HEK293T (cell line): ENCODE measurements at regions not wholly inside any gene's neighbourhood (a gene's known extent, or its start where the extent isn't known, plus 50 kb on each side); places are given as distances from the start of the nearest gene placed in this dataset.
"Not testable (repeated sequence)": the region's sequence is repeated elsewhere in the genome, so short reads cannot be mapped to it uniquely, and the experiment has no call there.

Source experiments
- CTCF ChIA-PET: fragments of 350-600 bp; formaldehyde crosslinking; extraction: SDS; loops from one replicate; lab custom pipeline; 2021; ENCODE audit warnings: antibody characterized with exemption, inconsistent platforms; lab: Yijun Ruan, JAX
- POLR2A ChIA-PET: fragments of 350-600 bp; formaldehyde crosslinking; extraction: SDS; loops from one replicate; lab custom pipeline; 2020; ENCODE audit warnings: antibody characterized with exemption, inconsistent platforms; lab: Yijun Ruan, JAX
- DNase-seq: peaks from one replicate; pipeline ENCODE4 v3.0.0; 2012; ENCODE audit warnings: mixed read lengths; ENCODE audit errors: extremely low spot score
- ARNT ChIP-seq: fragments of 450-650 bp; IDR thresholded peaks from 2 replicates; pipeline ENCODE4 v1.6.1; 2017; ENCODE audit warnings: mild to moderate bottlenecking
- BHLHE40 ChIP-seq: fragments of 450-650 bp; IDR thresholded peaks from 2 replicates; pipeline ENCODE4 v1.6.1; 2016; ENCODE audit warnings: mild to moderate bottlenecking, moderate library complexity, borderline replicate concordance
- CTBP1 ChIP-seq: fragments of 450-650 bp; IDR thresholded peaks from 2 replicates; pipeline ENCODE4 v1.6.1; 2016; ENCODE audit warnings: borderline replicate concordance
- ELF4 ChIP-seq: fragments of 450-650 bp; IDR thresholded peaks from 2 replicates; pipeline ENCODE4 v1.6.1; 2017; ENCODE audit warnings: antibody characterized with exemption
- FOXA1 ChIP-seq: fragments of 450-650 bp; IDR thresholded peaks from 2 replicates; pipeline ENCODE4 v1.6.1; 2016; ENCODE audit warnings: mild to moderate bottlenecking
- FOXK2 ChIP-seq: fragments of 450-650 bp; IDR thresholded peaks from 2 replicates; pipeline ENCODE4 v1.6.1; 2016; ENCODE audit warnings: mild to moderate bottlenecking
- FOXM1 ChIP-seq: fragments of 450-650 bp; IDR thresholded peaks from 2 replicates; pipeline ENCODE4 v1.6.1; 2017; ENCODE audit warnings: mild to moderate bottlenecking, borderline replicate concordance
- HDGF ChIP-seq: fragments of 450-650 bp; IDR thresholded peaks from 2 replicates; pipeline ENCODE4 v1.6.1; 2017; ENCODE audit warnings: antibody characterized with exemption, borderline replicate concordance
- L3MBTL2 ChIP-seq: fragments of 450-650 bp; conservative IDR thresholded peaks from 2 replicates; pipeline ENCODE4 v1.6.1; 2016; ENCODE audit warnings: mild to moderate bottlenecking
- LEF1 ChIP-seq: fragments of 450-650 bp; IDR thresholded peaks from 2 replicates; pipeline ENCODE4 v1.6.1; 2017; ENCODE audit warnings: mild to moderate bottlenecking, borderline replicate concordance
- NFRKB ChIP-seq: fragments of 450-650 bp; IDR thresholded peaks from 2 replicates; pipeline ENCODE4 v1.6.1; 2016; ENCODE audit warnings: mild to moderate bottlenecking, moderate library complexity
- SP1 ChIP-seq: fragments of 450-650 bp; IDR thresholded peaks from 2 replicates; pipeline ENCODE4 v1.6.1; 2017
- SUZ12 ChIP-seq: fragments of 450-650 bp; IDR thresholded peaks from 2 replicates; pipeline ENCODE4 v1.6.1; 2016; ENCODE audit warnings: mild to moderate bottlenecking
- TARDBP ChIP-seq: fragments of 450-650 bp; IDR thresholded peaks from 2 replicates; pipeline ENCODE4 v1.6.1; 2016
- ZNF384 ChIP-seq: fragments of 450-650 bp; IDR thresholded peaks from 2 replicates; pipeline ENCODE4 v1.6.1; 2016
- TF ChIP-seq, protein P1 (sequence below): fragments of 450-650 bp; IDR thresholded peaks from 2 replicates; pipeline ENCODE4 v1.6.1; 2016

DNA sequence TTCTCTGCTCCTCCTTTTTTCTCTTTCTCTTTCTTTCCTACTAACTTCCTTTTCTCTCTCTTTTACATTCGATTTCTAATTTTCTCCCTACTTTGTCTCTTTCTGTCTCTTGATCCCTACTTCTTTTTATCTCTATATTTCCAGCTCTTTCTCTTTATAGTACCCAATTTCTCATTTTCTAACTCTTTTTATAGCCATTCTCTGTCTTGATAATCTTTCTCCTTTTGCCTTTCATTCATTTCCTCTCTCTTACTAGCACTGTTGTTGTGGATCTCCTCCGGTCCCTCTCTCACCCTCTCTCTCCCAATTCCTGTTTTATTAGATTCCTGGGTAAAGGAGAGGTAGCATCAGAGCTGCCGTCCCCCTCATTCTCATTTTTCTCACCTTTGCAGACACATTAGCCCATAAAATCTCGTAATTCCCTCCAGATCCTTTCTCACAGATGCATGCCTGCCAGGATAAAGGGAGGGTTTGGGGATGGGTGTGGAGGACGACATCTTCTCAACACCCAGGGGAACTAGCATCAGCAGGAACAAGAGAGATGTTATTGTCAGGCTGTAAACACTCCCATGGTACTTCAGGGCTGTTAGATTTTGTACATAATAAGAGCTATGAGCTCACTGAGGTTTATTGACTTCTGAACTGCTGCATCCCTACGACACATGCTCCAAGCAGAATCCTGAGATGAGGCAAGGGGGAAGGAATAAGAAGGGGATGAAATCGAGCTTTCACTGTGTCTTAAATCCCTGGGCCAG is 159.0 kb upstream of the GALNT2 start:
- DNase-seq = no peak
- ChIA-PET POLR2A (interaction anchor here (0.6 kb wide), 1 partner anchor 13 kb away, joined by 3 read pairs; no protein-coding TSS in a partner anchor), CTCF (no interaction called here)
- TF ChIP-seq, protein P1, sequence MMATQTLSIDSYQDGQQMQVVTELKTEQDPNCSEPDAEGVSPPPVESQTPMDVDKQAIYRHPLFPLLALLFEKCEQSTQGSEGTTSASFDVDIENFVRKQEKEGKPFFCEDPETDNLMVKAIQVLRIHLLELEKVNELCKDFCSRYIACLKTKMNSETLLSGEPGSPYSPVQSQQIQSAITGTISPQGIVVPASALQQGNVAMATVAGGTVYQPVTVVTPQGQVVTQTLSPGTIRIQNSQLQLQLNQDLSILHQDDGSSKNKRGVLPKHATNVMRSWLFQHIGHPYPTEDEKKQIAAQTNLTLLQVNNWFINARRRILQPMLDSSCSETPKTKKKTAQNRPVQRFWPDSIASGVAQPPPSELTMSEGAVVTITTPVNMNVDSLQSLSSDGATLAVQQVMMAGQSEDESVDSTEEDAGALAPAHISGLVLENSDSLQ = no peak
- TF ChIP-seq CTBP1 = no peak
- no peak for TF ChIP-seq LEF1
- no peak for TF ChIP-seq ELF4
- TF ChIP-seq SUZ12 = no peak
- TF ChIP-seq NFRKB = no peak
- no peak for TF ChIP-seq SP1
- no peak for TF ChIP-seq FOXA1
- no peak for TF ChIP-seq TARDBP
- TF ChIP-seq HDGF = no peak
- no peak for TF ChIP-seq ARNT
- TF ChIP-seq BHLHE40 = no peak
- TF ChIP-seq FOXM1 = no peak

DNA sequence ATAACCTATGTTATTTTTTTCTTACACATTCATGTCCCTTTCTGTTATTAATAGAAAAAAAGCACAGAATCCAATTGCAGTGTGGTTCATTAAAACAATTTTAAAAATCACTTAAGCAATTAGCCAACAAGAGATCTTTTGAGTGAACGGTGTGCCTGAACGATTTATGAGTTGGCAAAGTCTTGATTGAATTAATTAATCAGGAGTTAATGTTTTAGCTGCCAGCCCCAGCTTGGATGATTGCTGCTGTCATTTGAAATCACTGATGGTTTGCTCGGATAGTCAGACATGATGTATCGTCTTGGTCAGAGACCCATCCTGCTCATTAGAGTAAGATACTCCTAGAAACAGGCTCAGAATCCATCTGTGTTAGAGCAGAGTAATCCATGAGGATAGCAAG is 158.3 kb upstream of the GALNT2 start:
- TF ChIP-seq L3MBTL2 (no peak), FOXK2 (no peak), CTBP1 (no peak), SP1 (no peak), TARDBP (no peak), NFRKB (no peak), ELF4 (no peak), FOXM1 (no peak), FOXA1 (no peak), LEF1 (no peak), SUZ12 (no peak), BHLHE40 (no peak)
- TF ChIP-seq, protein P1 = no peak
- CTCF ChIA-PET = no interaction called here
- POLR2A ChIA-PET = interaction anchor here (0.6 kb wide), 1 partner anchor 12 kb away, joined by 3 read pairs; no protein-coding TSS in a partner anchor

DNA sequence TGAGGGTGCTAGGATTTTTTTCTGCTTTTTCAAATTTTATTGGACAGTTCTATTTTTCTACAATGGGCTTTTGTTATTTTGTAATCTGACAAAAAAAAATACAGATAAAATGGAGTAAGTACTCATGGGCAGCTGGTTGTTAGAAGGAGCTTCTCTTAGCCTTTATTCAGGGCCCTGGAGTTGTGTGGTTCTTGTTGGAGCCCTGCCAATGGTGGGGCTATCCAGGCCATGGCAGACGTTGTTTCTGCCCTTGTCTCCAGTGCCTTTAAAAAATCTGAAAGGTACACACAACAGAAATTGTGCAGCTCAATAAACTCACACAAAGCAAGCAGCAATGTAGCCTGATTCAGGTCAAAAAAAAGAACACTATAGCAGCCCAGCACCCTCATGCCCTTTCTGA is 153.5 kb upstream of the GALNT2 start:
- ChIA-PET CTCF (no interaction called here), POLR2A (no interaction called here)
- DNase-seq = no peak
- no peak for TF ChIP-seq FOXA1
- no peak for TF ChIP-seq FOXM1
- no peak for TF ChIP-seq NFRKB
- TF ChIP-seq HDGF = no peak
- no peak for TF ChIP-seq ARNT
- no peak for TF ChIP-seq SP1
- no peak for TF ChIP-seq CTBP1
- TF ChIP-seq BHLHE40 = no peak
- TF ChIP-seq TARDBP = no peak
- no peak for TF ChIP-seq FOXK2
- TF ChIP-seq, protein P1 = no peak
- TF ChIP-seq SUZ12 = no peak
- no peak for TF ChIP-seq ZNF384
- TF ChIP-seq L3MBTL2 = no peak
- TF ChIP-seq ELF4 = no peak
- TF ChIP-seq LEF1 = no peak

More for the DNA sequence above, 158.3 kb upstream of the GALNT2 start:
- no peak for DNase-seq

DNA sequence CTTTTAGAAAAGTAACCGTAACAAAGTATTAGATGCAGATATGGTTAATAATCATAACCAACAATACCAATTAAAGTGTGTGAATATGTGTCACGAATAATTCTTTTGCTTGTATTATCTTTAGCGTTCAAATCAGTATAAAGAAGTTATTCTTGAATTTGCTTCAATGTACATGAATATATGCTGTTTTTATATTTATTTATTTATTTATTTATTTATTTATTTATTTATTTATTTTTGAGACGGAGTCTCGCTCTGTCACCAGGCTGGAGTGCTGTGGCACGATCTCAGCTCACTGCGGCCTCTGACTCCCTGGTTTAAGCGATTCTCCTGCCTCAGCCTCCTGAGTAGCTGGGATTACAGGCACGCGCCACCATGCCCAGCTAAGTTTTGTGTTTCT is 147.6 kb upstream of the GALNT2 start:
- POLR2A ChIA-PET, DNase-seq, CTCF ChIA-PET: not testable (repeated sequence)

DNA sequence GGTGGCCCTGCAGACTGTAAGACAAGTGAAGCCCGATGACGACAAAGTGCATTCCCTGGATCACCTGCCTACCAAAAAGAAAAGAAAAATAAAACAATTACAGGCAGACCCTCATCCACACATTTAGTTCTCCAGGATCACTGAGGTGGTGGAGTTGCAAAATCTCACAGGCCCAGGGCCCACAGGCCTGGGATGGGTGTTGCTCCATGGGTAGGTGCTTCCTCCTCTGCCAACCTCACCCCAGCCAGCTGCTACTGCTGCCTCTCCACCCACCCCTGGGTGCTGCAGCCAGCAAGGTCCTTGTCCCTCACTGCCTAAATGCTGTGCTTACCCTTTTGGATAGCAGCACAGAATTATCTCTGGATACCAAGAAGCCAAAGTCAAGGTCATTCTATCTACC is 146.4 kb upstream of the GALNT2 start:
- DNase-seq = no peak
- ChIA-PET POLR2A (interaction anchor here (0.6 kb wide), 1 partner anchor 12 kb away, joined by 3 read pairs; no protein-coding TSS in a partner anchor), CTCF (no interaction called here)
- TF ChIP-seq ZNF384 = no peak
- TF ChIP-seq NFRKB = no peak
- TF ChIP-seq, protein P1 = no peak
- no peak for TF ChIP-seq BHLHE40
- TF ChIP-seq LEF1 = no peak
- TF ChIP-seq ARNT = no peak
- TF ChIP-seq ELF4 = no peak
- no peak for TF ChIP-seq HDGF
- TF ChIP-seq FOXA1 = no peak
- TF ChIP-seq CTBP1 = no peak
- no peak for TF ChIP-seq TARDBP
- TF ChIP-seq FOXK2 = no peak
- TF ChIP-seq FOXM1 = no peak
- no peak for TF ChIP-seq SP1
- TF ChIP-seq L3MBTL2 = no peak
- no peak for TF ChIP-seq SUZ12
